GM19372 (cell line): ENCODE measurements at regions not wholly inside any gene's neighbourhood (a gene's known extent, or its start where the extent isn't known, plus 50 kb on each side); places are given as distances from the start of the nearest gene placed in this dataset.
"Not testable (repeated sequence)": the region's sequence is repeated elsewhere in the genome, so short reads cannot be mapped to it uniquely, and the experiment has no call there.

Source experiments
- ATAC-seq: cut with Tn5 transposase; IDR thresholded peaks from one replicate; pipeline ENCODE4 v1.9.1; 2021; ENCODE audit warnings: mild to moderate bottlenecking, low read depth, moderate library complexity; ENCODE audit not compliant: unreplicated experiment

DNA sequence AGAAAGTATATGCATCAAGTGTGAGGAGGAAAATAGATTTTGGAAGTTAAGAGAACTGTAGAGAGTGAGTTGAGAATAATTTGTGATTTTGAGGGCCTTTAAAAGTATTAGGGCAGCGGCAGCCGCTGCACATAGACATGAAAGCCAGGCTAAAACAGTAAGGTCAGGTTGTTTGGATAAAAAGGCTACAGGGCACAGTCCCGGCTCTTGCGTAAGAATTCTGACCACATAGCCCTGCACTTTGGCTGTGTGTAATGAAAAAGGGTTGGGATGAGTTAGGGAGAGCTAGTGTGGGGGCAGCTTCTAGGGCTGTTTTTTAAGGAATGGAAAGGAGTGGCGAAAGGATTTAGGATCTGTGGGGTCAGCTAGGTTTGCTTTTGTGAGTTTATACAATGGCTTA lies 130.8 kb downstream of the CCDC71L start:
- ATAC-seq: not testable (repeated sequence)

DNA sequence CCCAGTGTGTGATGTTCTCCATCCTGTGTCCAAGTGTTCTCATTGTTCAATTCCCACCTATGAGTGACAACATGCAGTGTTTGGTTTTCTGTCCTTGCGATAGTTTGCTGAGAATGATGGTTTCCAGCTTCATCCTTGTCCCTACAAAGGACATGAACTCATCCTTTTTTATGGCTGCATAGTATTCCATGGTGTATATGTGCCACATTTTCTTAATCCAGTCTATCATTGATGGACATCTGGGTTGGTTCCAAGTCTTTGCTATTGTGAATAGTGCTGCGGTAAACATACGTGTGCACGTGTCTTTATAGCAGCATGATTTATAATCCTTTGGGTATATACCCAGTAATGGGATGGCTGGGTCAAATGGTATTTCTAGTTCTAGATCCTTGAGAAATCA lies 134.3 kb downstream of the CCDC71L start:
- ATAC-seq: not testable (repeated sequence)

DNA sequence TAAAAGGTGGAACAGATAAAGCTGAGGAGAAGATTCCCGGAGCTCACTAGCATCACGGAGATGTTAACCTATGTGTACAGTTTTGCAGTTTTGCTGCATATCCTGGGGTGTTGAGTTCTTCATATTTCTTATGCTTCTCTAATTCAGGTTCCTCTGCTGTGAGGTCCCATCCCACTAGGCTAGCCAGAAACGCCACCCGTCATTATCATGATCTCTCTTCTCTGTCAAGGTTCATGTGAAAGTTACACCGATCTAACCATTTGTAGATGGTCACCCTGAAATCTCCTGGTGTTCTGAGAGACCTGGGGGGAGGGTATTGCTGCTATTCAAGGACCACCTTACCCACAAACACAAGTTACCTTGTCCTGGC lies 136.3 kb downstream of the CCDC71L start:
- no peak for ATAC-seq

DNA sequence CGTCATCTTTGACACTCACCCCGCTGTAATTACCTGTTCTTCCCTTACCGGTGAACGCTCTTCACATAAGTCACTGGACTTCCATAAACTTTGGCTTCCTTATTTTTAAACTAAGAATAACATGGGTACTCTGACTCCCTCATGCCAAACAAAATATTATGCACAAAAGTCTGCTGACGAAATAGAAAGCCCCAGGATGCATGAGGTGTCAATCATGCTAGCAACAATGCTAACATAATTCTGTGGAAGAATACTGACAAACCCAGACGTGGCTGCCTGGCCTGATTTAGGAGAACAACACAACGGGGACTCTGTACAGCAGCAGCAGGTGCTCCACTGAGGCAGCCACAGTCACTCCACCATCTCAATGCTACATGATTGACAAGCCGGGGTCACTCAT lies 137.5 kb downstream of the CCDC71L start:
- ATAC-seq: no peak

DNA sequence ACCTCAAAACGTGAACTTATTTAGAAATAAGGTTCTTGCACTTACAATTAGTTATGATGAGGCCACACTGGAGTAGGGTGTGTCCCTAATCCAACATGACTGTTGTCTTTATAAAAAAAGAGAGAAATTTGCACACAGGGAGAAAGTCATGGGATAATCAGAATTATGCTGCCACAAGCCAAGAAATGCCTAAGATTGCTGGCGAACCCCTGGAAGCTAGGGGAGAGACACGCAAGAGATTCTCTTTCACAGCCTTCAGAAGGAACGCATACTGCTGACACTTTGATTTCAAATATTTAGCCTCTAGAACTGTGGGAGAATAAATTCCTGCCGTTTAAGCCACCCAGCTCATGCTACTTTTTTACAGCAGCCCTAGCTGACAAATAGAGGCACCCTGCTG lies 138.3 kb downstream of the CCDC71L start:
- ATAC-seq: no peak

DNA sequence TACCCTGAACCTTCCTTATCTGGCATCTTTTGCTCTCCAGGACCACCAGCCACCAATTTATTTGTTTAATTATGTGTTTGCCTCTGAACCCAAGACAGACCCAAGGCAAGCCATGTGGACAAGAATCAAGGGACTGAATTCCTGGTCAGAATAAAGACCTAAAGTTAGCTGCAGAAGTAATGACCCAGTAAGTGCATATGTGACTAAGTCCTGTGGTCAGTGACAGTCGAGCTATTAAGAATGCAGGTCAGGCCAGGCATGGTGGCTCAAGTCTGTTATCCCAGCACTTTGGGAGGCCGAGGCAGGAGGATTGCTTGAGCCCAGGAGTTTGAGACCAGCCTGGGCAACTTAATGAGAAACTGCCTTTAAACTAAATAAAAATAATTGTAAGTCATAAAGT lies 139.4 kb downstream of the CCDC71L start:
- no peak for ATAC-seq

DNA sequence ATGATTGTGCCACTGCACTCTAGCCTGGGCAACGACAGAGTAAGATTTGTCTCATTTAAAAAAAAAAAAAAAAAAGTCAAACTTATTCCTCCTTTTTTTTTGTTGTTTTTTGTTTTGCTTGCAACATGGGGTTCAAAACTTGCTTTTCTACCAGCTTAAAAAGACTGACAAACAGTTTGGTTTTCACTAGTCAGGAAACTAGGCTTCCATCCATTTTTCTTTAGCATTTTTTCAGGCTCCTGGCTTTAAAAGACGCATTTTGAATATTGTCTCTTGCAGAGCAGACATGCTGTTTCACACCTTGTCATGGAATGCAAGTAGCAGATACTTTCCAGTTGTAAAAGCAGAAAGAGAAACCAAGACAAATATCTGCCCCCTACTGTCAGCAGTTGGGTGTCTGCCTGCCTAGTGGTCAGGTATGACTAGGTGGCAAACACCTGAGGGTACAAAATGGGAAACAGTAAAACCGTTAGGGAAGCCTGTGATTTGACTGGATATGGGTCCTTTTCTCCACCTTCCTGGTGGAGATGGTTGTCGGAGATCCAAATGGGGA lies 139.9 kb downstream of the CCDC71L start:
- no peak for ATAC-seq

DNA sequence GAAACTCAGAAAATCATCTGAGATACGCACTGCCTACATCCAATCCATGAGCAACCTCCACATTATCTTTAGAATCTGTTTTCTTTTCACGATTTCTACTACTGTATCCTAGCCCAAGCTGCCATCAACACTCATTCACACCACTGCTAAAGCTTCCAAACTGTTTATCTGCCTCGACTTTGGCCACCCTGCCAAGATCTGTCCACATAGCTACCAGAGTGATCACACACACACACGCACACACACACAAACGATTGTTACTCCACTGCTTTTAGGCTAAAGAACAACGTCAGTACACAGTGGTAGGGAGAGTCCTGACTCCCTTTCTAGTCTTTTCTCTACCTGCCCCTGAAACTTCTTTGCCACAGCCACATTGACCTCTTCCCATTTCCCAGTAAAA lies 142.0 kb downstream of the CCDC71L start:
- no peak for ATAC-seq

DNA sequence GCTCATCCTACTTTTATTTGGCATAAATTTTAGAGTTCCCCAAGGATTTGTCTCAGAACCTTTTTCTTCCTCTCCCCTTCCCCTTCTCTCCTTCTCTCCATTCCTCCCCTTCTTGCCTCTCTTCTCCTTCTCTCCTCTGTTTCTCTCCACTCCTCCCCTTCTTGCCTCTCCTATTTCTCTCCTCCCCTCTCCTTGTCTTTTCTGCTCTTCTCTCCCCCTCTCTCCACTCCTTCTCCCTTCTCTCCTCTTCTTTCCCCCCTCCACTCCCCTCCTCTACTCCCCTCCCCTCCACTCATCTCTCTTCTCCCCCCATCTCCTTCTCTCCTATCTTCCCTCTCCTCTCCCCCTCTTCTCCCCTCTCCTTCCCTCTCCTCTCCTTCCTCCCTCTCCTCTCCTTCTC lies 142.7 kb downstream of the CCDC71L start:
- no peak for ATAC-seq

DNA sequence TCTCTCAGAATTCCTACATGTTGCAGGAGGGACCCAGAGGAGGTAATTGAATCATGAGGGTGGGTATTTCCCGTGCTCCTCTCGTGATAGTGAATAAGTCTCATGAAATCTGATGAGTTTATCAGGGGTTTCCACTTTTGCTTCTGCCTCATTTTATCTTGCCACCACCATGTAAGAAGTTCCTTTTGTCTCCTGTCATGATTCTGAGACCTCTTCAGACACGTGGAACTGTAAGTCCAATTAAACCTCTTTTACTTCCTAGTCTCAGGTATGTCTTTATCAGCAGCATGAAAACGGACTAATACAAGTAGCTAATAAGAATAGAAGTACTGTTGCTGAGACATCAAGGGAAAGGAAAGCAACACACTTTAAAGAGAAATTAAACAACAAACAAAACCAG lies 143.4 kb downstream of the CCDC71L start:
- ATAC-seq: no peak

DNA sequence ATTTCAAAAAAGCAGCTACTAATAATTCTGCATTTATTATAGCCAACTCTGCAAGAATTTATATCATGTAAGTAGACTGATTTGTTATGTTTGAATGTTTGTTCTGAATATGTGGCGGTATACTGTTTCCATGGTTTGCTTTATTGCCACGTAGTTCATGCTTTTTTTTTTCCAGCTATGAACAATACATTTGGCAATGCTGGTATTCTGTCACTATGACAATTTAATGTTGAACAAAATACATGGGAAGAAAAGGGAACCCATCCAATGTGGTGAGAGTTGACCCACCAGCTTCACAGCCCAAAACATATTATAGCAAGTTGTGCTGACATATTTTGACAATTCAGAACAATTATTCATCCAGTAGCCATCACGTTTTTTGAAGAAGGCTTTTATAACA lies 145.6 kb downstream of the CCDC71L start:
- no peak for ATAC-seq

DNA sequence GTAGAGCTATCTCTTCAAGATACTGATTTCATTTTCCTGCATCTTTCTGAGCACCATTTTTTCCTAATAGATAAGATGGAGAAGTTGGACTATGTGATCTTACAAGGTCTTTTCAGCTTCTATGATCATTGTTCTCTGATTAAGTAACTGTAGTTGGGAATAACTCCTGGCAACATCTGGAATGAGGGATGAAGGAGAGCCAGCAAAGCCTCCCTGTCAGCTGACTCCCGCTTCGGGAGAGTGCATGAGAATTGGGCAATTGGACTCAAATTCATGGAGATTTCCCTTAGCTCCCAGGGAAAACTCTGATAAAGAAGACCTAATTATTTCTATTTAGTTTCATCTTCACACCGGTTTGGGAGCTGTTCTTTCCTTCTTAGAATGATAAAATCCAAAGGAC lies 146.1 kb downstream of the CCDC71L start:
- no peak for ATAC-seq

DNA sequence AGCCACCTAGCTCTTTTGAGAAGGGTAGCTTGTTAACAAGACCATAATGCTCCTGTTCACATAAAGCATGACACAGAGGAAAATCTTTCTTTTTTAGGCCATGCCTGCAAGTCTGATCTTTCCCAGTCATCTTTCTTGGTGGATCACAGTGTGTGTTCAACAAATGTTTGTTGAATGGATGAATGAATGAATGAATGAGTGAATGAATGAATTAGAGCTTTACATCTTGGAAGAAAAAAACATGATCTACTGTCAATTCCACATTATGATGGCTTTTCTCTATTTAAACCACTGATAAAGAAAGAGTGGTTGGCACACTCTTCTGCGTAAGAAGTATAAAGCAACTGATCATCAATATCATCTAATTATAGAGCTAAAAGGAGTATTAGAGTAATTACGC lies 148.7 kb downstream of the CCDC71L start:
- ATAC-seq: no peak

DNA sequence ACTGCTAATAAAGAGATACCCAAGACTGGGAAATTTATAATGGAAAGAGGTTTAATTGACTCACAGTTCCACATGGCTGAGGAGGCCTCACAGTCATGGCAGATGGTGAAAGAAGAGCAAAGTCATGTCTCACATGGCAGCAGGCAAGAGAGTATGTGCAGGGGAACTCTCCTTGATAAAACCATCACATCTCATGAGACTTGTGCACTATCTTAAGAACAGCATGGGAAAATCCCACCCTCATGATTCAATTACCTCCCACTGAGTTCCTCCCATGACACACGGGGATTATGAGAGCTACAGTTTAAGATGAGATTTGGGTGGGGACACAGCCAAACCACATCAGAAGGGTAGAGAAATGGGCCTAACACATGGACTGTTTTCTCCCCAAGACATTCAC lies 156.3 kb downstream of the CCDC71L start:
- ATAC-seq: no peak

DNA sequence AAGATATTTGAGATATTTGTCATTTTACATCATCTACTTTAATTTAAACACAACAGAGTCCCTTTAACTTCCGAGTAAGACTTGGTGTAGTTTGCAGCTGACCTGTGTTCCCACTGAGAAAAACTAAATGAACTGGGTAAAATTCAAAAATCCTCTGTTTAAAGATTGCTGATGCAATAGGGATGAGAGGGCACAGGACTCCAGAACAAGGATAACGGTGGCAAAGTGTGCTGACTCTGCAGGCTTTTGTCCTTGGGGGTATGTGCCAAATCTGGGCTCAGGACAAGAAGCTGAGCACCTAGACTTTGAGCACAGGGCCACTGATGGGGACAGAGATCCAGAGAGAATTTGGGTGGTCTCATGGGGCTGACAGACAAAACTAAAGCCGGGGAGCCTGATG lies 156.8 kb downstream of the CCDC71L start:
- no peak for ATAC-seq

DNA sequence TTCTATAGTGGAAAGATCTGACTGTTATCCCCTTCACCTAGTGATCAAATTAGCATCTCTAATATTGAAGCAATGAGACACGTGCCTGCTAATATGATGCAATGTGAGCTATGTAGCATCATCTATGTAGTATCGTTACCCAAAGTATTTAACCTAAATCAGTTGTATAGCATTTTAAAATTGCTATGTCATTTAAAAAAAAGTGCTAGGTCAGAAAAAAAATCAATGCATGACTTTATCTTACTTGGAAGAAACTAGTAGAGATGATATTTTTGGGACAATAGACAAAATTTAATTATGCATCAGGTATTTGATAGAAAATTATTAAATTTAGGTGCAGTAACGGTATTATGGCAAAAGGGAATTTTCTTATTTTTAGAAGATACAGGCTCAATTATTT lies 157.3 kb downstream of the CCDC71L start:
- no peak for ATAC-seq

DNA sequence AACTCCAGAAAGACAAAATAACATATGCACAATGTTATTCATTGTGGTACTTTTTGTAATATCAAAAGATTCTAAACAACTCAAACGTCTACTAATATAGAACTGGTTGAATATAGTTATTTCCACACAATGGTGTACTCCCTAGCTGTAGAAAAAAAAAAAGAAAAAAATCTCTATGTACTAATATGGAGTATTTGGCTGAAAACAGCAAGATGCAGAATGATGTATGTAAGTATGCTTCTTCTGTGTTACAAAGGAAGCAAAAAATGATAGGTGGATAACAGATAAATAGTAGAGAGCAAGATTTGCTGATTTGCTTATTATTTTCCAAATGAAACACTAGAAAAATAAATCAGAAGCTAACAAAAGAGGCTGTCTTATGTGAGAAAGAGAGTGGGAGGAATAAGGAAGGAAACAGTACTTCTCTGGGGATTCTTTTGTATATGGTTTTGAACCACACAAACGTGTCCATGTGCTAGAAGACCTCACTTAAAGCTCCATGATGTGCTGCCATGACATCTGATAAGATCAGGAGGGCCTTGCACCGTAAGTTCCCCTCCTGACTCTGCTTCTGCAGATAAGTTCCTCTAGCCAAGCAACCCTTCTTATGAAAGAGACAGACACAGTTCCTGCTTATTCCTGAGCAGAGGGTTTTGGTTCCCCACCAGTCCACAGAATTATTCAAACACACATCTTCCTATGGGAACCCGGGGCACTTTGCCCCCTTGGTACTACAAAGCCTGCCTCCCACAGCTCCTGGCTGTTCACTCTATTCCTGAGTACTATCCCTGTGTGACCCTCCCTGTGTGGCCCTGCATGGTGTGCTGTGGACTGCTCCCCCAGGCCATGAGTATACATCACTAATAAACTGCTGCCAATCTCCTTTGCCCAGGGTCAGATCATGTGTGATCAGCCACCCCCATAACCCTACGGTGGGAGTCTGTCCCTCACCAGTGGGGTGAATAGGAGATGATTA lies 159.1 kb downstream of the CCDC71L start:
- ATAC-seq: no peak

DNA sequence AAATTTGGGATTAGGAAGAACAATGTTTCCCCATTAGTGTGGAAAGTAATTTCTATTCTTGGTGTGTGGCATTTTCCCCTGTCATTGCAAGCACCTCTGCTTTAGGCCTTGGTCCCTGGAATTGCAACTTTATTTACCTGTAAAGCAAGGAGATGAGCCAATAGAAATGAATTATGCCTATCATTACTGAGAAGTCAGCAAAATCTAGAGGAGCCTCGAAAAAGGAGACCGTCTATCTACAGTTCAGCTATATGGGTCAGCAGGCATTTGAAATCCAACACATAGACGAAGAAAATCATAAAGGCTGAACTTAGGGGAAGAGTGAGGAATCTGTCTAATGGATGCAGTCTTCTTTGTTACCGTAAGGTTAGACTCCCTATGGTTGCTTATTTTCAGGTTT lies 161.1 kb downstream of the CCDC71L start:
- no peak for ATAC-seq

DNA sequence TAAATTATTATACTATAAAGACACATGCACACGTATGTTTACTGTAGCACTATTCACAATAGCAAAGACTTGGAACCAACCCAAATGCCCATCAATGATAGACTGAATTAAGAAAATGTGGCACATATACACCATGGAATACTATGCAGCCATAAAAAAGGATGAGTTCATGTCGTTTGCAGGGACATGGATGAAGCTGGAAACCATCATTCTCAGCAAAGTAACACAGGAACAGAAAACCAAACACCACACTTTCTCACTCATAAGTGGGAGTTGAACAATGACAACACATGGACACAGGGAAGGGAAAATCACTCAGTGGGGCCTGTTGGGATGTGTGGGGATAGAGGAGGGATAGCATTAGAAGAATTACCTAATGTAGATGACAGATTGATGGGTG lies 163.0 kb downstream of the CCDC71L start:
- ATAC-seq: not testable (repeated sequence)

DNA sequence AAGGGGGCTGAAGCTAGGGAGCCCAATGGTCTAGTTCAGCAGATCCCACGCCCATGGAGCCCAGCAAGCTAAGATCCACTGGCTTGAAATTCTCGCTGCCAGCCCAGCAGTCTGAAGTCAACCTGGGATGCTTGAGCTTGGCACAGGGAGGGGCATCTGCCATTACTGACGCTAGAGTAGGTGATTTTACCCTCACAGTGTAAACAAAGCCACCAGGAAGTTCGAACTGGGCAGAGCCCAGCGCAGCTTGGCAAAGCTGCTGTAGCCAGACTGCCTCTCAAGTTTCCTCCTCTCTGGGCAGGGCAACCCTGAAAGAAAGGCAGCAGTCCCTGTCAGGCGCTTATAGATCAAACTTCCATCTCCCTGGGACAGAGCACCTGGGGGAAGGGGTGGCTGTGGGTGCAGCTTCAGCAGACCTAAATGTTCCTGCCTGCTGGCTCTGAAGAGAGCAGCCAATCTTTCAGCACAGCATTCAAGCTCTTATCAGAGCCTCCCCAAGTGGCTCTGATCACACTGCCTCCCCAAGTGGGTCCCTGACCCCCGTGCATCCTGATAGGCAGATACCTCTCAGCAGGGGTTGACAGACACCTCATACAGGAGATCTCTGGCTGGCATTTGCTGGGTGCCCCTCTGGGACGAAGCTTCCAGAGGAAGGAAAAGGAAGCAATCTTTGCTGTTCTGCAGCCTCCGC lies 167.8 kb downstream of the CCDC71L start:
- no peak for ATAC-seq

DNA sequence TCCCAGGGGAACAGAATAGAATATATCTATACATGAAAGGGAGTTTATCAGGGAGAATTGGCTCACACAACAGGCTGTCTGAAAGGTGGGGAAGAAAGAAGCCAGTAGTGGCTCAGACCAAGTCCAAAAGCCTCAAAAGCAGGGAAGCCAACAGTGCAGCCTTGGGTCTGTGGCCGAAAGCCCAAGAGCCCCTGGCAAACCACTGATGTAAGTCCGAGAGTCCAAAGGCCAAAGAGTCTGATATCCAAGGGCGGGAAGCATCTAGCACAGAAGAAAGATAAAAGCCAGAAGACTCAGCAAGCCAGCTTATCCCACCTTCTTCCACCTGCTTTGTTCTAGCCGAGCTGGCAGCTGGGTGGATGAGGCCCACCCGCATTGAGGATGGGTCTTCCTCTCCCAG lies 172.5 kb downstream of the CCDC71L start:
- ATAC-seq: no peak

DNA sequence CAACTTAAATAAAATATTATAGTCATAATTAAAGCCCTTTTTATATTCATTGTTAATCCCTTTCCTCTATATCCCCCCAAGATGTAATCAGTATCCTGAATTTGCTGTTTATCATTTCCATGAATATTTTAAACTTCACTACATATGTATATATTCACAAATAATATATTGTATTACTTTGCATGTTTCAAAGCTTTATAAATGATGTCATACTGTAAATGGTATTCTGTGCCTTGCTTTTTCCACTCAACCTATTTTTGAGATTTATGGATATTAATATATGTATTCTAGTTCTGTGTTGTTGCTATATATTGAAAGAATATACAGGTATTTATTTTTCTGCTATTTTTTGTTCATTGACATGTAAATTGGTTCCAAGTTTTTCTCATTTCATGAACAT lies 173.1 kb downstream of the CCDC71L start:
- no peak for ATAC-seq
